GM08714 (cell line): ENCODE measurements at regions not wholly inside any gene's neighbourhood (a gene's known extent, or its start where the extent isn't known, plus 50 kb on each side); places are given as distances from the start of the nearest gene placed in this dataset.
"Not testable (repeated sequence)": the region's sequence is repeated elsewhere in the genome, so short reads cannot be mapped to it uniquely, and the experiment has no call there.

Experiments used
- H3K4me3 ChIP-seq: fragments of 200-500 bp; sonication (Bioruptor generic); 2 replicates; pipeline ENCODE4 v1.5.1; 2014; ENCODE audit warnings: mild to moderate bottlenecking, low read length, inconsistent platforms
- ZNF274 ChIP-seq: IDR thresholded peaks from 2 replicates; pipeline ENCODE4 v1.6.1; 2012; ENCODE audit warnings: mild to moderate bottlenecking, low read depth, low read length

GRCh38 chrX:46247456-46247855 is 297.8 kb downstream of the ZNF674 start:
- H3K4me3 ChIP-seq: no peak overlapping the region
- no peak for TF ChIP-seq ZNF274

GRCh38 chrX:46244451-46244850 is 300.8 kb downstream of the ZNF674 start:
- no peak for TF ChIP-seq ZNF274
- H3K4me3 ChIP-seq: no peak overlapping the region

- no peak overlapping the region for H3K4me3 ChIP-seq
- no peak for TF ChIP-seq ZNF274
Observed at GRCh38 chrX:46236411-46236810, 308.8 kb downstream of the ZNF674 start.

GRCh38 chrX:46235778-46236177 is 309.4 kb downstream of the ZNF674 start:
- TF ChIP-seq ZNF274: no peak
- H3K4me3 ChIP-seq: no peak overlapping the region

- TF ChIP-seq ZNF274: no peak
- H3K4me3 ChIP-seq: no peak overlapping the region
Observed at GRCh38 chrX:46234775-46235174, 310.4 kb downstream of the ZNF674 start.

GRCh38 chrX:46228389-46228788 is 316.8 kb downstream of the ZNF674 start:
- H3K4me3 ChIP-seq: no peak overlapping the region
- no peak for TF ChIP-seq ZNF274

GRCh38 chrX:46226422-46226821 is 318.8 kb downstream of the ZNF674 start:
- TF ChIP-seq ZNF274: no peak

GRCh38 chrX:46223499-46223898 is 321.7 kb downstream of the ZNF674 start:
- not testable (repeated sequence) for H3K4me3 ChIP-seq

More at GRCh38 chrX:46226422-46226821, 318.8 kb downstream of the ZNF674 start:
- no peak overlapping the region for H3K4me3 ChIP-seq

GRCh38 chrX:46220822-46221221 is 324.4 kb downstream of the ZNF674 start:
- TF ChIP-seq ZNF274: no peak
- no peak overlapping the region for H3K4me3 ChIP-seq

- no peak for TF ChIP-seq ZNF274
- H3K4me3 ChIP-seq: no peak overlapping the region
Observed at GRCh38 chrX:46218373-46218772, 326.8 kb downstream of the ZNF674 start.

GRCh38 chrX:46216406-46216805 is 328.8 kb downstream of the ZNF674 start:
- no peak overlapping the region for H3K4me3 ChIP-seq
- TF ChIP-seq ZNF274: no peak

GRCh38 chrX:46211079-46211478 is 334.1 kb downstream of the ZNF674 start:
- H3K4me3 ChIP-seq: no peak overlapping the region
- TF ChIP-seq ZNF274: no peak

- no peak for TF ChIP-seq ZNF274
- no peak overlapping the region for H3K4me3 ChIP-seq
Observed at GRCh38 chrX:46209768-46210167, 335.5 kb downstream of the ZNF674 start.

GRCh38 chrX:46209037-46209436 is 336.2 kb downstream of the ZNF674 start:
- no peak for TF ChIP-seq ZNF274
- H3K4me3 ChIP-seq: no peak overlapping the region

GRCh38 chrX:46208225-46208854 is 336.9 kb downstream of the ZNF674 start:
- TF ChIP-seq ZNF274: no peak

More at GRCh38 chrX:46208225-46208854, 336.9 kb downstream of the ZNF674 start:
- H3K4me3 ChIP-seq: no peak overlapping the region; the same call in 1 of the 2 replicates
